ENCODE measurements at regions not wholly inside any gene's neighbourhood (a gene's known extent, or its start where the extent isn't known, plus 50 kb on each side); places are given as distances from the start of the nearest gene placed in this dataset.

- no peak overlapping the region for H3K4me2 ChIP-seq (replicated peaks; ENCODE audit: low read depth, low read length, poor library complexity, severe bottlenecking)
- H3K36me3 ChIP-seq (replicated peaks in 1 of 2; ENCODE audit: control extremely low read depth in 1 of 2, control insufficient read depth in 1 of 2, extremely low read depth in 1 of 2, insufficient read depth in 2 of 2, low read length in 1 of 2), result no peaks in the 10 kb centered on the region
- no peaks in the 10 kb centered on the region for H3K9me3 Mint-ChIP-seq (ENCODE audit: insufficient read depth)
- intact Hi-C loops (cut with micrococcal nuclease), result no loop called here
- no peak overlapping the region for H3K27ac Mint-ChIP-seq
- no peak for ATAC-seq (ENCODE audit: low read depth)
- H3K9me3 ChIP-seq (ENCODE audit: control extremely low read depth in 1 of 3, control insufficient read depth in 2 of 3, insufficient read depth in 1 of 3, low read length in 2 of 3), result no peaks in the 10 kb centered on the region
- DNase-seq, result no peak
- H3K27ac ChIP-seq (ENCODE audit: low read length in 2 of 2), result no peak overlapping the region
- no peaks in the 10 kb centered on the region for H4K20me1 ChIP-seq (ENCODE audit: control insufficient read depth, insufficient read depth, low read length, poor library complexity, severe bottlenecking)
- H3K27me3 ChIP-seq (replicated peaks in 1 of 4; ENCODE audit: control extremely low read depth in 1 of 4, control insufficient read depth in 3 of 4, insufficient read depth in 4 of 4, low read length in 3 of 4), result no peaks in the 10 kb centered on the region
- CTCF ChIA-PET, result interaction anchor here (0.9 kb wide), 1 partner anchor 55 kb away, joined by 4 read pairs; no protein-coding TSS in a partner anchor
- no peak overlapping the region for H3K4me3 ChIP-seq (ENCODE audit: control extremely low read depth in 1 of 5, extremely low read depth in 1 of 5, insufficient read depth in 1 of 5, low read depth in 2 of 5, low read length in 4 of 5)
- no peak overlapping the region for H3K9ac ChIP-seq (ENCODE audit: low read length)
- peaks cover 4 to 11% of the 10 kb centered on the region in 2 donors for H3K4me1 ChIP-seq (ENCODE audit: control insufficient read depth in 2 of 2, insufficient read depth in 2 of 2, low read length in 2 of 2)
- no peak overlapping the region for H3K4me3 Mint-ChIP-seq
- WGBS (ENCODE audit: insufficient coverage), result 92% methylated on average over 8 of the region's 10 CpGs
- TF ChIP-seq CTCF (IDR thresholded peaks at IDR 0.05), result no peak
- TF ChIP-seq EZH2 (IDR thresholded peaks at IDR 0.05; ENCODE audit: borderline replicate concordance, insufficient read depth, low read depth, low read length, poor library complexity, severe bottlenecking), result no peak
- POLR2A ChIA-PET, result no interaction called here
- H3K4me1 Mint-ChIP-seq, result peaks cover 28% of the 10 kb centered on the region
- no peaks in the 10 kb centered on the region for H3K27me3 Mint-ChIP-seq
- H2AFZ ChIP-seq (ENCODE audit: insufficient read depth, low read depth, low read length, poor library complexity, severe bottlenecking), result no peak overlapping the region
- no peaks in the 10 kb centered on the region for H3K79me2 ChIP-seq (ENCODE audit: control insufficient read depth, insufficient read depth, low read length)
These were observed 113.7 kb downstream of the RNASET2 start for GRCh38 chr6:166842607-166843006.

- CTCF ChIA-PET, result interaction anchor here (0.7 to 2.3 kb wide), 2 partner anchors 66 to 149 kb away, joined by 3 to 7 read pairs; no protein-coding TSS in a partner anchor
- POLR2A ChIA-PET, result no interaction called here
- H3K27me3 Mint-ChIP-seq, result no peaks in the 10 kb centered on the region
- no peak overlapping the region for H3K4me3 ChIP-seq (ENCODE audit: control extremely low read depth in 1 of 5, extremely low read depth in 1 of 5, insufficient read depth in 1 of 5, low read depth in 2 of 5, low read length in 4 of 5)
- H3K36me3 ChIP-seq (replicated peaks in 1 of 2; ENCODE audit: control extremely low read depth in 1 of 2, control insufficient read depth in 1 of 2, extremely low read depth in 1 of 2, insufficient read depth in 2 of 2, low read length in 1 of 2), result no peaks in the 10 kb centered on the region
- DNase-seq (no peak), ATAC-seq (ENCODE audit: low read depth) (no peak)
- H3K27ac ChIP-seq (ENCODE audit: low read length in 2 of 2), result no peak overlapping the region
- intact Hi-C loops (cut with micrococcal nuclease), result no loop called here
- H2AFZ ChIP-seq (ENCODE audit: insufficient read depth, low read depth, low read length, poor library complexity, severe bottlenecking), result no peak overlapping the region
- H3K4me1 ChIP-seq (ENCODE audit: control insufficient read depth in 2 of 2, insufficient read depth in 2 of 2, low read length in 2 of 2), result peaks cover under 1 to 4% of the 10 kb centered on the region in 2 donors
- H3K4me2 ChIP-seq (replicated peaks; ENCODE audit: low read depth, low read length, poor library complexity, severe bottlenecking), result no peak overlapping the region
- 94% methylated on average over 7 of the region's 7 CpGs for WGBS (ENCODE audit: insufficient coverage)
- H3K9me3 ChIP-seq (ENCODE audit: control extremely low read depth in 1 of 3, control insufficient read depth in 2 of 3, insufficient read depth in 1 of 3, low read length in 2 of 3), result no peaks in the 10 kb centered on the region
- H3K27me3 ChIP-seq (replicated peaks in 1 of 4; ENCODE audit: control extremely low read depth in 1 of 4, control insufficient read depth in 3 of 4, insufficient read depth in 4 of 4, low read length in 3 of 4), result no peaks in the 10 kb centered on the region
- no peaks in the 10 kb centered on the region for H3K9me3 Mint-ChIP-seq (ENCODE audit: insufficient read depth)
- H3K27ac Mint-ChIP-seq, result no peak overlapping the region
- H4K20me1 ChIP-seq (ENCODE audit: control insufficient read depth, insufficient read depth, low read length, poor library complexity, severe bottlenecking), result no peaks in the 10 kb centered on the region
- H3K79me2 ChIP-seq (ENCODE audit: control insufficient read depth, insufficient read depth, low read length), result no peaks in the 10 kb centered on the region
- no peak overlapping the region for H3K4me3 Mint-ChIP-seq
- H3K4me1 Mint-ChIP-seq, result peaks cover 14% of the 10 kb centered on the region
- TF ChIP-seq CTCF (IDR thresholded peaks at IDR 0.05), result no peak
- TF ChIP-seq EZH2 (IDR thresholded peaks at IDR 0.05; ENCODE audit: borderline replicate concordance, insufficient read depth, low read depth, low read length, poor library complexity, severe bottlenecking), result no peak
- no peak overlapping the region for H3K9ac ChIP-seq (ENCODE audit: low read length)
These were observed 115.1 kb downstream of the RNASET2 start for GRCh38 chr6:166841216-166841615.

Data from B cell (primary cell).